Endodermal cell (in vitro differentiated cells): ENCODE measurements at regions not wholly inside any gene's neighbourhood (a gene's known extent, or its start where the extent isn't known, plus 50 kb on each side); places are given as distances from the start of the nearest gene placed in this dataset.

Experiments
- DNase-seq: peaks from one replicate; pipeline ENCODE4 v3.0.0-alpha.2; 2017
- H3K27ac ChIP-seq: 2 replicates; pipeline ENCODE4 v1.5.1; 2013; ENCODE audit warnings: mild to moderate bottlenecking, low read depth, low read length, moderate library complexity
- H3K27me3 ChIP-seq: 2 replicates; pipeline ENCODE4 v1.6.1; 2013; ENCODE audit warnings: mild to moderate bottlenecking, low read length, moderate library complexity; ENCODE audit not compliant: insufficient read depth, control insufficient read depth, poor library complexity, severe bottlenecking
- H3K36me3 ChIP-seq: 2 replicates; pipeline ENCODE4 v1.7.0; 2013; ENCODE audit warnings: mild to moderate bottlenecking, low read length, moderate library complexity; ENCODE audit not compliant: control insufficient read depth, insufficient read depth
- H3K4me1 ChIP-seq: one replicate; pipeline ENCODE4 v1.7.0; 2013; ENCODE audit warnings: low read length; ENCODE audit not compliant: control insufficient read depth, insufficient read depth
- H3K4me3 ChIP-seq: 2 replicates; pipeline ENCODE4 v1.5.1; 2013; ENCODE audit warnings: mild to moderate bottlenecking, low read length, moderate library complexity
- H3K9ac ChIP-seq: 2 replicates; pipeline ENCODE4 v1.6.1; 2013; ENCODE audit warnings: mild to moderate bottlenecking, low read length, moderate library complexity; ENCODE audit not compliant: poor library complexity, severe bottlenecking; ENCODE audit errors: extremely low read depth
- H3K9me3 ChIP-seq: 2 replicates; pipeline ENCODE4 v1.6.1; 2013; ENCODE audit warnings: mild to moderate bottlenecking, low read length, moderate library complexity; ENCODE audit not compliant: control insufficient read depth
- H3K27ac Mint-ChIP-seq: 2 replicates; pipeline ENCODE4 v1.8.0; 2020; ENCODE audit warnings: mixed read lengths
- H3K27me3 Mint-ChIP-seq: 2 replicates; pipeline ENCODE4 v1.8.0; 2021; ENCODE audit warnings: mild to moderate bottlenecking, mixed read lengths; ENCODE audit not compliant: insufficient read depth
- H3K36me3 Mint-ChIP-seq: 2 replicates; pipeline ENCODE4 v1.8.0; 2020; ENCODE audit warnings: low read depth, mixed read lengths
- H3K4me1 Mint-ChIP-seq: 2 replicates; pipeline ENCODE4 v1.8.0; 2020; ENCODE audit warnings: mixed read lengths
- H3K4me3 Mint-ChIP-seq: 2 replicates; pipeline ENCODE4 v1.8.0; 2020; ENCODE audit warnings: mild to moderate bottlenecking, moderate library complexity, mixed read lengths
- H3K9me3 Mint-ChIP-seq: 2 replicates; pipeline ENCODE4 v1.8.0; 2020; ENCODE audit warnings: mild to moderate bottlenecking, mixed read lengths
- WGBS, 2 experiments: methylation state at CpG; one replicate each; pipeline versions ENCODE4 v1.1.5 to v1.1.7; 2013; ENCODE audit warnings: missing lambda C conversion rate in 2 of 2, mixed read lengths in 1 of 2; ENCODE audit not compliant: insufficient coverage in 1 of 2, insufficient read length in 1 of 2; 5-methylcytosine and 5-hydroxymethylcytosine counted together
- TF ChIP-seq, protein P1 (sequence below): fragments of 200-600 bp; sonication (generic); conservative IDR thresholded peaks from 2 replicates; pipeline ENCODE4 v1.5.0; 2021; ENCODE audit warnings: antibody characterized with exemption, mild to moderate bottlenecking

DNA sequence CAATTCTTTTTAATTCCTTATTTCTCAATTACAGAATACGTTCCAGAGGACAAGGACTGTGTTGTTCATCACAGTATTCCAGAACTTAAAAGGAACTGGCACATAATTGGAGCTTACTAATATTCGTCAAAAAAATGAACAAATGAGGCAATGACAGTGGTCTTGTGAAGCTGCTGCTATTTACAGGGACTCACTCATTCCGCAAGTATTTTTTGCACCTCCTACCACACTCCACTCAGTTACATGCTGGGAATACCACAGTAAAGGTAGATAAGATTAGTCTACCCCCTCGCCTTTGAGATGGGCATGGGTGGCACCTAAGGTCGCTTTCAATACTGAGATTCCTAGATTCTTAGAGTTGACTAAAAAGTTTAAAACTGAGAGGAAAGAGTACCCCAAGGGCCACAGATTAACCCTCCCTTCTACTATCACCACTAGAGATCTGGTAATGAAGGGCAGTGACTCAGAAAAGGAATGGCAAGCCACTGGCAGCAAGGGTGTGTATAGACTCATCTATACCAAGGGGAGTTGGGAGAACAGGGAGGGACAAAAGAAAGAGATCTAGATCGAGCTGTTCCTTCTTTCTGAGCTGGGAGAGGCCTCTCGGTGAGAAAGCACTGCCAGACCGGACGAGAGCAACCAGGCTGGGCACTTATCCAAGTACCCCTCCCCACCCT is 85.0 kb downstream of the RPL27A start:
- Mint-ChIP-seq H3K27me3 (no peaks in the 10 kb centered on the region), H3K36me3 (peaks cover 3% of the 10 kb centered on the region), H3K4me1 (peaks cover 39% of the 10 kb centered on the region), H3K27ac (peak overlapping the region; percentile 56), H3K9me3 (no peaks in the 10 kb centered on the region), H3K4me3 (no peak overlapping the region)
- Histone ChIP-seq H3K9me3 (no peaks in the 10 kb centered on the region), H3K27ac (no peak overlapping the region), H3K4me3 (no peak overlapping the region), H3K9ac (no peak overlapping the region), H3K27me3 (no peaks in the 10 kb centered on the region), H3K36me3 (peaks cover 61% of the 10 kb centered on the region), H3K4me1 (peaks cover 14% of the 10 kb centered on the region)
- 89 to 95% methylated on average over 6 to 9 of the region's 9 CpGs for WGBS, 2 experiments
- TF ChIP-seq, protein P1, sequence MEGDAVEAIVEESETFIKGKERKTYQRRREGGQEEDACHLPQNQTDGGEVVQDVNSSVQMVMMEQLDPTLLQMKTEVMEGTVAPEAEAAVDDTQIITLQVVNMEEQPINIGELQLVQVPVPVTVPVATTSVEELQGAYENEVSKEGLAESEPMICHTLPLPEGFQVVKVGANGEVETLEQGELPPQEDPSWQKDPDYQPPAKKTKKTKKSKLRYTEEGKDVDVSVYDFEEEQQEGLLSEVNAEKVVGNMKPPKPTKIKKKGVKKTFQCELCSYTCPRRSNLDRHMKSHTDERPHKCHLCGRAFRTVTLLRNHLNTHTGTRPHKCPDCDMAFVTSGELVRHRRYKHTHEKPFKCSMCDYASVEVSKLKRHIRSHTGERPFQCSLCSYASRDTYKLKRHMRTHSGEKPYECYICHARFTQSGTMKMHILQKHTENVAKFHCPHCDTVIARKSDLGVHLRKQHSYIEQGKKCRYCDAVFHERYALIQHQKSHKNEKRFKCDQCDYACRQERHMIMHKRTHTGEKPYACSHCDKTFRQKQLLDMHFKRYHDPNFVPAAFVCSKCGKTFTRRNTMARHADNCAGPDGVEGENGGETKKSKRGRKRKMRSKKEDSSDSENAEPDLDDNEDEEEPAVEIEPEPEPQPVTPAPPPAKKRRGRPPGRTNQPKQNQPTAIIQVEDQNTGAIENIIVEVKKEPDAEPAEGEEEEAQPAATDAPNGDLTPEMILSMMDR = no peak
- peak; percentile 45 for DNase-seq

DNA sequence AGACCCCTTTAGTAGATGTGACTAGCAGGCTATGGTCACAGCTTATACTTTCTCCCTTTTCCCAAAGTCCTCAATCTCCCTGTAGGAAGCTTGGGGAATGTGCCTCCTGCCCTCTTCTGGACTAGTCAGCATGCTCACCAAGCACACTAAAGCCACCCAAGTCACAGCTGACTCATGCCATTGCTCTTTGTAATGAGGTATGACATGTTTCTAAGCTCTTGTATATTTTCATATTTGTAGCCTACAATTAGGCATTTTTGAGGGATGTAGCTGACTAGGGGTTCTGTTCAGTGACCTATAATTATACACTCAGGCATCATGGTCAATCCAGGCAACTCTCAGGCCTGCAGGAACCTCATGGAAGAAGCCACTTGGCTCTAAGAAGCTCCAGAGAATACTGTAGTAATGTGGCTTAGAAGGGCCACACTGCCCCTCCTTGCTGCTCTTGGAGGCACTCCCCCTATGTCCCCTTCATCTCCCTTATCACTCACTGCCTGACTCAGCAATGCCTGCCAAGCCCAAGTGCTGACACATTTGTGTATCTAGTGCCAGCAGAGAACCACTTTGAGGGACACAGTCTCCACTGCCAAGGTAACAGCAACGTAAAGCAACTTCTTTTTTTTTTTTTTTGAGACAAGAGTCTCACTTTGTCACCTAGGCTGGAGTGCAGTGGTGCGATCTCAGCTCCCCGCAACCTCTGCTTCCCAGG is 86.2 kb downstream of the RPL27A start:
- 80 to 93% methylated on average over 1 to 3 of the region's 3 CpGs for WGBS, 2 experiments
- H3K27ac Mint-ChIP-seq = peak overlapping the region; percentile 69
- no peak overlapping the region for H3K4me3 ChIP-seq

DNA sequence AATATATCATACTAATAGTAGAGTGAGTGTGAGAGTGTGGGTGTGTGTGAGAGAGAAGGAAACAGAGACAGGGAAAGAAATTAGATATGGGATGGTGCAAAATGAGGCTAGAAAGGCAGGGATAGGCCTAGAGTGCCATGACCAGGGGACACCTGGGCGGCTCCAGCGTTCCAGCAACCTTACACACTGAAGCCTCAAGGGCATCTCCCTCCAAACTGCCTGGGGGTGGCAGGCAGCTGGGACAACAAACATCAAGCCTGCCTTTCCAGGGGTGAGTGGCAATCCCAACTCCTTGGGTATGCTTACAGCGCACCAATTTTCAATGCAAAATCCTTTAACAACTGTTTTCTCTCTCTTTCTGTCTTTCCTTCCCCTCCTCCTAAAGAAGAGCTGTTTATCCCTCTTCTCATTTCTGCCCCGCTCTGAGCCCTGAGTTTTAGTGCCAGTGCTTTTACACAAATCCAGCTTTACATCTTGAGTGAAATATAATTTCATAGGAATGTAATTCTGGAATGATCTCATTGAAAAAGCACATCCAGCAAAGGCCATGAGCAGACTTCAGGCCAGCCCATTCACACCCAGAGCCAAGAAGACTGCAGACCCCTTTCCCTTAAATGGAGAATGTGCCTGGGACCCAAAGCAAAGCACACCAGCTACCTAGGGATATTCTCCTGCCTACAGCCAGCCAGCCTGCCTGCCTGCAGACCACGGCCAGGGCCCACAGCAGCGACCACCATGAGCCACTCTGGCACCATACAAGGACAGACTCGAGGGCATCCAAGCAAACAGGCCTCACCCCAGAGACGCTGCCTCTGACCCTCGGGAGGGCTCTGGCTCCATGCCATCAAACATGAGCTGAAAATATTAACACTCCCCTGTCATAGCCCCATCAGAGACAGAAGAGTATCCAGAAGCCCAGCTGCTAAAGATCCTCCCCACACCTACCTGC is 90.3 kb downstream of the RPL27A start:
- TF ChIP-seq, protein P1 = no peak
- no peak overlapping the region for H3K27ac Mint-ChIP-seq
- Histone ChIP-seq H3K27me3 (no peaks in the 10 kb centered on the region), H3K9ac (no peak overlapping the region), H3K36me3 (peaks cover 43% of the 10 kb centered on the region), H3K27ac (no peak overlapping the region), H3K4me1 (peaks cover 12% of the 10 kb centered on the region), H3K9me3 (no peaks in the 10 kb centered on the region), H3K4me3 (no peak overlapping the region)
- no peaks in the 10 kb centered on the region for H3K27me3 Mint-ChIP-seq
- DNase-seq = no peak
- peaks cover 31% of the 10 kb centered on the region for H3K4me1 Mint-ChIP-seq
- H3K4me3 Mint-ChIP-seq = no peak overlapping the region
- WGBS, 2 experiments = 86 to 90% methylated on average over 3 to 9 of the region's 9 CpGs
- peaks cover 3% of the 10 kb centered on the region for H3K36me3 Mint-ChIP-seq
- no peaks in the 10 kb centered on the region for H3K9me3 Mint-ChIP-seq

More for the DNA sequence above, 86.2 kb downstream of the RPL27A start:
- peaks cover 39% of the 10 kb centered on the region for H3K4me1 Mint-ChIP-seq
- Histone ChIP-seq H3K27me3 (no peaks in the 10 kb centered on the region), H3K9me3 (no peaks in the 10 kb centered on the region), H3K36me3 (peaks cover 62% of the 10 kb centered on the region), H3K27ac (no peak overlapping the region), H3K9ac (no peak overlapping the region), H3K4me1 (peaks cover 14% of the 10 kb centered on the region)
- H3K9me3 Mint-ChIP-seq = no peaks in the 10 kb centered on the region
- H3K27me3 Mint-ChIP-seq = no peaks in the 10 kb centered on the region
- peaks cover 5% of the 10 kb centered on the region for H3K36me3 Mint-ChIP-seq
- TF ChIP-seq, protein P1 = peak; percentile 61
- peak; percentile 65 for DNase-seq
- H3K4me3 Mint-ChIP-seq = no peak overlapping the region
